Type B pancreatic cell (in vitro differentiated cells): ENCODE measurements at regions not wholly inside any gene's neighbourhood (a gene's known extent, or its start where the extent isn't known, plus 50 kb on each side); places are given as distances from the start of the nearest gene placed in this dataset.

Experiments used
- DNase-seq: peaks from one replicate; pipeline ENCODE4 v3.0.0; 2021; ENCODE audit warnings: mixed read lengths; ENCODE audit not compliant: unreplicated experiment; ENCODE audit errors: extremely low spot score
- H3K27ac Mint-ChIP-seq: 2 replicates; pipeline ENCODE4 v1.8.0; 2021; ENCODE audit warnings: mild to moderate bottlenecking, mixed read lengths
- H3K27me3 Mint-ChIP-seq: 2 replicates; pipeline ENCODE4 v1.8.0; 2021; ENCODE audit warnings: mixed read lengths
- H3K36me3 Mint-ChIP-seq: 2 replicates; pipeline ENCODE4 v1.8.0; 2021; ENCODE audit warnings: mixed read lengths
- H3K4me1 Mint-ChIP-seq: one replicate; pipeline ENCODE4 v1.8.0; 2021; ENCODE audit warnings: mixed read lengths; ENCODE audit not compliant: unreplicated experiment
- H3K4me3 Mint-ChIP-seq: 2 replicates; pipeline ENCODE4 v1.8.0; 2021; ENCODE audit warnings: mild to moderate bottlenecking, mixed read lengths
- H3K9me3 Mint-ChIP-seq: 2 replicates; pipeline ENCODE4 v1.8.0; 2021; ENCODE audit warnings: mixed read lengths
- CTCF ChIP-seq: fragments of 200-600 bp; sonication (generic); conservative IDR thresholded peaks from 2 replicates; pipeline ENCODE4 v1.5.0; 2021; ENCODE audit warnings: antibody characterized with exemption, mild to moderate bottlenecking

DNA sequence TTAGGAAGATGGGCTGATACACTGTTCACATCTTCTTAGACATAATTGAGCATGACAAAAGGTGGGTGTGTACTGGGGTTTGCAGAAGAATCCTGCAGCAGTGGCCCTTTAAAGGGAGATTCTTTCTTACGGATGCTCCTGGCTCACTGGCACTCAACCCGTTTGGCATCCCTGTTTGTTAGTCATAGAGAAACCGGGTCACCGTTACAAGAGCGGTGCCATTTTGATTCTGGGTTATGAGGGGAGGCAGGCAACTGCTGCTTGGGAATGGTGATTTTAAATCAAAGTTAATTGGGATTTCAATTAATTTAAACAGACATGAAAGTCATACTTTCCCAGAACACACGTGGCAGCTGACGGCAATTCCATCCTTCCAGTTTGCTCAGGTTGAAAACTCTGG lies 245.8 kb downstream of the AACS start:
- no peaks in the 10 kb centered on the region for H3K36me3 Mint-ChIP-seq
- no peak overlapping the region for H3K27ac Mint-ChIP-seq
- H3K4me3 Mint-ChIP-seq: no peak overlapping the region
- no peak for TF ChIP-seq CTCF
- no peak for DNase-seq
- peaks cover 12% of the 10 kb centered on the region for H3K4me1 Mint-ChIP-seq
- peaks cover 33% of the 10 kb centered on the region for H3K27me3 Mint-ChIP-seq
- H3K9me3 Mint-ChIP-seq: no peaks in the 10 kb centered on the region

DNA sequence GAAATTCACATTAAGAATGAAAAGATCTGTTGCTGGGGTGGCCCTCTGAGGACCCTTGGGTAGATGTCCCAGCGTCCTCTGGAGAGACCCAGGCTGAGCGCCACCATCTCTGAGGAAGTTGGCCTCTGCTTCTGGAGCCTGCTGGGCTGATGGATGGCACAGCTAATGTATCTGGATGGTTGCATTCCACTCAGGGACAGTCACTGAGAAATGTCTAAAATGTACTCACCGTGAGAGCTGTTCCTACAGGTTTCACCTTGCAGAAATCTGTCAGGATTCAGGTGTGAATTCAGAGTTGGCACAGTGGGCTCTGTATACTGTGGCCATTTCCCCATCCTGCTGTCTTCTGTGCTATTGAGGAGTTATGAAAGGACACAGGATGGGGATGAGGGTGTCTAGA lies 247.2 kb downstream of the AACS start:
- Mint-ChIP-seq H3K27me3 (peaks cover 33% of the 10 kb centered on the region), H3K4me3 (no peak overlapping the region), H3K9me3 (no peaks in the 10 kb centered on the region), H3K4me1 (peaks cover 12% of the 10 kb centered on the region), H3K36me3 (no peaks in the 10 kb centered on the region), H3K27ac (no peak overlapping the region)
- TF ChIP-seq CTCF: no peak
- DNase-seq: no peak

DNA sequence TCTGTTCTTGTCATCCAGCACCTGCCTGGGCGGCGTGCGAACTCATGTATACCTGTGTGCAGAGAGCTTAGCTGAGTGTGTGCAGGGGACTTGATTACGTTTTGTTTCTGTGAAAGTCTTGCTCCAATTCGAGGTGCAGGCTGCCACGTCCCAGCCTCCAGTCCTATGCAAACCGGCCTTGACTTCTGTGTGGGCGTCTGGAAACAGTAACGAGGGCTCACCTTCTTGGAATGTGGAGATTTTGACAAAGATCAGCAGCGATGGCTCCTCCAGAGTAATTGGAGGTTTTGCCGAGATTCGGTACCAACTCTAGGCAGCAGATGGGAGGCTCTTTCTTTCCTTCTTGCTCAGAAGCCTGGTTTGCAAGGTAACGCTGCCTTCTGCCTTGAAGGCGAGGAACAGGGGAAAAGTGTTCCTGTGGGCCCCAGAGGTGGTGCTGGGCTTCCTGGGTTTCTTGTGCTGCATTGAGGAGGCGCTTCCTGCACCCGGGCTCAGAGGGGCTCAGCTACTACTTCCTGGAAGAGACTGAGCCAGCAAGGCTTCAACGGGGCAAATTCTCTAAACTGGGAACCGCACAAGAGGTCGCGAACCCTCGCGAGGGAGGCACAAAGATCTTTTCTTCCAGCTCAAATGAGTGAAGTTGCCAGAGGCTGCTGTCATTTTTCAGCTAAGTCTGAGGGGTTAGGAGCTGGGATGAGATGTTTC lies 249.0 kb downstream of the AACS start:
- no peak overlapping the region for H3K4me3 Mint-ChIP-seq
- no peaks in the 10 kb centered on the region for H3K9me3 Mint-ChIP-seq
- DNase-seq: no peak

GRCh38 chr12:125315771-125316170 lies 250.5 kb downstream of the AACS start:
- no peaks in the 10 kb centered on the region for H3K36me3 Mint-ChIP-seq
- no peak for TF ChIP-seq CTCF
- H3K4me3 Mint-ChIP-seq: no peak overlapping the region
- H3K27me3 Mint-ChIP-seq: peaks cover 41% of the 10 kb centered on the region
- DNase-seq: no peak
- H3K4me1 Mint-ChIP-seq: peaks cover 12% of the 10 kb centered on the region
- no peaks in the 10 kb centered on the region for H3K9me3 Mint-ChIP-seq
- no peak overlapping the region for H3K27ac Mint-ChIP-seq

More for the DNA sequence above, 249.0 kb downstream of the AACS start:
- Mint-ChIP-seq H3K4me1 (peaks cover 12% of the 10 kb centered on the region), H3K27ac (no peak overlapping the region), H3K36me3 (no peaks in the 10 kb centered on the region), H3K27me3 (peaks cover 36% of the 10 kb centered on the region)
- no peak for TF ChIP-seq CTCF

- no peaks in the 10 kb centered on the region for H3K36me3 Mint-ChIP-seq
- H3K27me3 Mint-ChIP-seq: peaks cover 23% of the 10 kb centered on the region
- H3K4me1 Mint-ChIP-seq: no peaks in the 10 kb centered on the region
- DNase-seq: no peak
- no peaks in the 10 kb centered on the region for H3K9me3 Mint-ChIP-seq
- no peak for TF ChIP-seq CTCF
- no peak overlapping the region for H3K27ac Mint-ChIP-seq
- no peak overlapping the region for H3K4me3 Mint-ChIP-seq
These were observed 254.9 kb downstream of the AACS start for GRCh38 chr12:125320177-125320576.
